ENCODE measurements at regions not wholly inside any gene's neighbourhood (a gene's known extent, or its start where the extent isn't known, plus 50 kb on each side); places are given as distances from the start of the nearest gene placed in this dataset.

DNA sequence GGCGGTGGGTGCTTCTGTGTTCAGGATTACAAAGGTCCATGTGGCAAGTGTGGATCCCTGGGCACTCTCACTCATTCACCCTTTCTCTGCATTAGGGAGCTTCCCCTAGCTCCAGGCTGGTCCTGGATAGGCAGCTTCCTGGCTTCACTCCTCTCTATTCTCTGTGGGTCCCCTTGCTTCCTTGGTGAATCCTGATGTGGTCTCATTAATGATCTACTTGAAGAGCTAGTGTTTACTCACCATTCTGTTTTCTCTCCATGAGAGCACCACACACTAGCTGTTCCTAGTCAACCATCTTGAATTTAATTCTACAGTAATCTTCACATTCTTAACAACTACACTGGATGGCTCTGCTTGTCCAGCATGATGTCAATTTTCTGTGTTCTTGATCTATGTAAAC is 90.0 kb upstream of the PLPPR1 start:
- TF ChIP-seq, protein P1, sequence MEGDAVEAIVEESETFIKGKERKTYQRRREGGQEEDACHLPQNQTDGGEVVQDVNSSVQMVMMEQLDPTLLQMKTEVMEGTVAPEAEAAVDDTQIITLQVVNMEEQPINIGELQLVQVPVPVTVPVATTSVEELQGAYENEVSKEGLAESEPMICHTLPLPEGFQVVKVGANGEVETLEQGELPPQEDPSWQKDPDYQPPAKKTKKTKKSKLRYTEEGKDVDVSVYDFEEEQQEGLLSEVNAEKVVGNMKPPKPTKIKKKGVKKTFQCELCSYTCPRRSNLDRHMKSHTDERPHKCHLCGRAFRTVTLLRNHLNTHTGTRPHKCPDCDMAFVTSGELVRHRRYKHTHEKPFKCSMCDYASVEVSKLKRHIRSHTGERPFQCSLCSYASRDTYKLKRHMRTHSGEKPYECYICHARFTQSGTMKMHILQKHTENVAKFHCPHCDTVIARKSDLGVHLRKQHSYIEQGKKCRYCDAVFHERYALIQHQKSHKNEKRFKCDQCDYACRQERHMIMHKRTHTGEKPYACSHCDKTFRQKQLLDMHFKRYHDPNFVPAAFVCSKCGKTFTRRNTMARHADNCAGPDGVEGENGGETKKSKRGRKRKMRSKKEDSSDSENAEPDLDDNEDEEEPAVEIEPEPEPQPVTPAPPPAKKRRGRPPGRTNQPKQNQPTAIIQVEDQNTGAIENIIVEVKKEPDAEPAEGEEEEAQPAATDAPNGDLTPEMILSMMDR (IDR thresholded peaks at IDR 0.05) = no peak
- TF ChIP-seq POLR2A (IDR thresholded peaks at IDR 0.05) (no peak), POLR2AphosphoS5 (IDR thresholded peaks at IDR 0.05) (no peak)

All from breast epithelium (tissue), 3 donors.